ENCODE measurements at regions not wholly inside any gene's neighbourhood (a gene's known extent, or its start where the extent isn't known, plus 50 kb on each side); places are given as distances from the start of the nearest gene placed in this dataset.

GRCh38 chr14:65892315-65892714, 479.8 kb downstream of the FUT8 start:
- ChIA-PET CTCF (no interaction called here), POLR2A (ENCODE audit: unreplicated experiment) (no interaction called here)
- no peak overlapping the region for H4K8ac ChIP-seq (ENCODE audit: low read depth in 2 of 2, low read length in 2 of 2)
- no TSS peak for BruUV-seq (replicated peaks)
- H3K4me3 ChIP-seq (ENCODE audit: insufficient read depth, low read depth, low read length) = no peak overlapping the region
- H3K56ac ChIP-seq (ENCODE audit: extremely low read depth, insufficient read depth, low read length) = no peak overlapping the region
- H3K23ac ChIP-seq (ENCODE audit: low read depth, low read length) = no peak overlapping the region
- DNase-seq (no peak), ATAC-seq (ENCODE audit: low read depth) (no peak)
- no peak overlapping the region for H2BK20ac ChIP-seq (ENCODE audit: low read depth, low read length)
- H4K91ac ChIP-seq (ENCODE audit: insufficient read depth, low read depth, low read length) = no peak overlapping the region
- H3K18ac ChIP-seq (ENCODE audit: low read depth, low read length) = no peak overlapping the region
- H2AK5ac ChIP-seq (ENCODE audit: low read depth, low read length) = no peak overlapping the region
- no peaks in the 10 kb centered on the region for H3K79me1 ChIP-seq (ENCODE audit: low read depth in 1 of 2, low read length in 2 of 2)
- 36% methylated on average over 4 of the region's 7 CpGs; no CpG with 5 or more reads in 1 of the 2 experiments for WGBS, 2 experiments (ENCODE audit: extremely low coverage in 2 of 2, insufficient read length in 1 of 2)
- no peak overlapping the region for H3K4ac ChIP-seq (ENCODE audit: low read depth, low read length)
- no peak overlapping the region for H3K27ac ChIP-seq (ENCODE audit: insufficient read depth, low read length)
- H2BK120ac ChIP-seq (ENCODE audit: low read depth, low read length) = no peak overlapping the region
- no peak overlapping the region for H4K5ac ChIP-seq (ENCODE audit: low read depth, low read length)
- H2BK15ac ChIP-seq (ENCODE audit: low read depth, low read length) = no peak overlapping the region
- no peak overlapping the region for H3K14ac ChIP-seq (replicated peaks; ENCODE audit: low read depth, low read length)
- intact Hi-C loops (cut with micrococcal nuclease) = no loop called here
- no peaks in the 10 kb centered on the region for H4K20me1 ChIP-seq (ENCODE audit: insufficient read depth, low read length)
- no peaks in the 10 kb centered on the region for H3K27me3 ChIP-seq (ENCODE audit: control insufficient read depth, insufficient read depth, low read length)
- no peaks in the 10 kb centered on the region for H3K4me1 ChIP-seq (ENCODE audit: control insufficient read depth, insufficient read depth, low read length)
- no peaks in the 10 kb centered on the region for H3K9me3 ChIP-seq (ENCODE audit: control insufficient read depth, insufficient read depth, low read length)
- H3K9ac ChIP-seq (ENCODE audit: low read depth, low read length) = no peak overlapping the region
- in situ Hi-C loops (cut with MboI; ENCODE audit: low sequenced_read_pairs) = no loop called here
- H2AFZ ChIP-seq (replicated peaks; ENCODE audit: low read length, poor library complexity) = no peak overlapping the region
- H3K9me1 ChIP-seq (ENCODE audit: insufficient read depth, low read length) = no peaks in the 10 kb centered on the region
- H2BK5ac ChIP-seq (ENCODE audit: low read depth, low read length, poor library complexity, severe bottlenecking) = no peak overlapping the region
- H3K36me3 ChIP-seq (ENCODE audit: control insufficient read depth, insufficient read depth, low read length) = no peaks in the 10 kb centered on the region
- no peak overlapping the region for H2AK9ac ChIP-seq (replicated peaks; ENCODE audit: low read depth, low read length, poor library complexity)
- no peak overlapping the region for H3K4me2 ChIP-seq (ENCODE audit: low read depth, low read length)
- dilution Hi-C loops (cut with HindIII; ENCODE audit: low sequenced_read_pairs, unreplicated experiment) = no loop called here
- TF ChIP-seq SMC3 (IDR thresholded peaks at IDR 0.05; ENCODE audit: low read depth, low read length) (no peak), CEBPB (IDR thresholded peaks at IDR 0.05; ENCODE audit: low read depth, low read length) (no peak), MAZ (IDR thresholded peaks at IDR 0.05; ENCODE audit: borderline replicate concordance, low read depth, low read length) (no peak), FOS (IDR thresholded peaks at IDR 0.05; ENCODE audit: low read depth, low read length) (no peak), MXI1 (IDR thresholded peaks at IDR 0.05; ENCODE audit: borderline replicate concordance, low read depth, low read length) (no peak), RFX5 (IDR thresholded peaks at IDR 0.05; ENCODE audit: low read depth, low read length) (no peak), CTCF (conservative IDR thresholded peaks at IDR 0.05; ENCODE audit: low read depth, low read length) (no peak), BHLHE40 (IDR thresholded peaks at IDR 0.05; ENCODE audit: low read depth, low read length) (no peak), RAD21 (IDR thresholded peaks at IDR 0.05; ENCODE audit: low read length) (no peak), ELK1 (IDR thresholded peaks at IDR 0.05; ENCODE audit: borderline replicate concordance, low read depth, low read length) (no peak), RCOR1 (IDR thresholded peaks at IDR 0.05; ENCODE audit: insufficient replicate concordance, low read length) (no peak), POLR2A (IDR thresholded peaks at IDR 0.05; ENCODE audit: low read depth, low read length) (no peak), USF2 (IDR thresholded peaks at IDR 0.05; ENCODE audit: low read depth, low read length) (no peak), NFE2L2 (IDR thresholded peaks at IDR 0.05; ENCODE audit: low read depth, low read length) (no peak), CHD1 (IDR thresholded peaks at IDR 0.05; ENCODE audit: low read depth, low read length) (no peak), MAFK (IDR thresholded peaks at IDR 0.05; ENCODE audit: low read depth, low read length) (no peak)
